K562 (cell line): ENCODE measurements at regions not wholly inside any gene's neighbourhood (a gene's known extent, or its start where the extent isn't known, plus 50 kb on each side); places are given as distances from the start of the nearest gene placed in this dataset.

ENCODE experiments used
- ATAC-seq: fragments of 200-7000 bp; cut with Tn5 transposase; 3 replicates; pipeline ENCODE4 v1.9.1; 2020; ENCODE audit warnings: moderate library complexity
- BruUV-seq: library from RNA; stranded (reverse); fragments of 400-500 nt; replicated peaks from 2 replicates; lab custom pipeline; 2021; lab: Mats Ljungman, UMichigan
- CTCF ChIA-PET: fragments of 300-600 bp; formaldehyde crosslinking; extraction: SDS; loops from one replicate; lab custom pipeline; 2021; ENCODE audit warnings: low intra/inter-chr PET ratio; lab: Yijun Ruan, JAX
- POLR2A ChIA-PET: fragments of 300-600, 350-650 bp; sonication (Branson Sonifier 250); formaldehyde crosslinking; extraction: SDS; loops from one replicate; lab custom pipeline; 2021; ENCODE audit warnings: antibody characterized with exemption, inconsistent platforms; lab: Yijun Ruan, JAX
- DNase-seq, 4 experiments: peaks; one replicate each; pipeline versions ENCODE4 v3.0.0 to v3.0.0-alpha.2; 2011 to 2018; ENCODE audit warnings: low spot score in 3 of 4, mixed read lengths in 3 of 4; ENCODE audit errors: extremely low read depth in 1 of 4
- FAIRE-seq: peaks from 2 replicates; lab custom pipeline; 2011; peaks lifted over from hg19 to GRCh38; lab: Jason Lieb, UNC
- H2AFZ ChIP-seq: 2 replicates; pipeline ENCODE4 v1.6.0; 2011; ENCODE audit warnings: low read depth, low read length, control low read depth, inconsistent platforms
- H3K27ac ChIP-seq: fragments of 200-600 bp; 3 replicates; pipeline ENCODE4 v1.8.0; 2011; ENCODE audit warnings: low read depth, mild to moderate bottlenecking, control low read depth, inconsistent platforms, low read length, moderate library complexity, mixed read lengths; ENCODE audit errors: extremely low read depth
- H3K27me3 ChIP-seq, 2 experiments: fragments of 300-600 bp in 1 of 2; 2 replicates in 1 of 2; 3 replicates in 1 of 2; pipeline versions ENCODE4 v1.6.0 to v1.8.0; 2011; ENCODE audit warnings: inconsistent platforms in 2 of 2, low read length in 2 of 2, mild to moderate bottlenecking in 1 of 2, mixed read lengths in 1 of 2, moderate library complexity in 1 of 2; ENCODE audit not compliant: control insufficient read depth in 2 of 2, insufficient read depth in 2 of 2
- H3K36me3 ChIP-seq: fragments of 300-600 bp; 3 replicates; pipeline ENCODE4 v1.8.0; 2011; ENCODE audit warnings: mild to moderate bottlenecking, low read length, inconsistent platforms; ENCODE audit not compliant: control insufficient read depth, insufficient read depth
- H3K4me1 ChIP-seq, 2 experiments: fragments of 200-600 bp in 1 of 2; replicated peaks in 1 of 2; 2 replicates in 1 of 2; 3 replicates in 1 of 2; pipeline versions ENCODE4 v1.5.1 to v1.8.0; 2011; ENCODE audit warnings: inconsistent platforms in 2 of 2, low read length in 2 of 2, mild to moderate bottlenecking in 1 of 2, mixed read lengths in 1 of 2, moderate library complexity in 1 of 2; ENCODE audit not compliant: control insufficient read depth in 2 of 2, insufficient read depth in 2 of 2
- H3K4me2 ChIP-seq: 2 replicates; pipeline ENCODE4 v1.6.1; 2011; ENCODE audit warnings: low read length, control low read depth, inconsistent platforms, mixed read lengths; ENCODE audit not compliant: insufficient read depth
- H3K4me3 ChIP-seq: fragments of 200-600 bp; sonication (generic), shearing (Covaris generic); 2 replicates; pipeline ENCODE4 v1.5.1; 2016; ENCODE audit warnings: control low read depth, inconsistent platforms
- H3K79me2 ChIP-seq: fragments of 200-600 bp; 3 replicates; pipeline ENCODE4 v1.8.0; 2011; ENCODE audit warnings: low read length, inconsistent platforms; ENCODE audit not compliant: control insufficient read depth, insufficient read depth
- H3K9ac ChIP-seq, 2 experiments: 2 replicates each; pipeline versions ENCODE4 v1.6.0 to v1.6.1; 2011; ENCODE audit warnings: low read depth in 2 of 2, low read length in 2 of 2, control low read depth in 1 of 2, inconsistent platforms in 1 of 2, mild to moderate bottlenecking in 1 of 2, mixed read lengths in 1 of 2; ENCODE audit not compliant: insufficient read depth in 1 of 2
- H3K9me1 ChIP-seq: one replicate; pipeline ENCODE4 v1.6.0; 2011; ENCODE audit warnings: inconsistent platforms, mild to moderate bottlenecking, low read length, moderate library complexity; ENCODE audit not compliant: control insufficient read depth, insufficient read depth
- H3K9me3 ChIP-seq: replicated peaks from 2 replicates; pipeline ENCODE4 v1.5.1; 2011; ENCODE audit warnings: low read depth, low read length, inconsistent platforms; ENCODE audit not compliant: control insufficient read depth, insufficient read depth
- H4K20me1 ChIP-seq: replicated peaks from 2 replicates; pipeline ENCODE4 v1.6.1; 2011; ENCODE audit warnings: low read length, inconsistent platforms, mixed read lengths; ENCODE audit not compliant: control insufficient read depth, insufficient read depth
- CBFB ChIP-seq: sonication (generic); formaldehyde crosslinking; IDR thresholded peaks from 2 replicates; pipeline ENCODE4 v1.4.0; 2020; ENCODE audit warnings: mild to moderate bottlenecking, missing genetic modification reagents
- CEBPZ ChIP-seq: fragments of 150-350 bp; IDR thresholded peaks from 2 replicates; pipeline ENCODE4 v1.6.1; 2014; ENCODE audit warnings: low read depth, mild to moderate bottlenecking, low read length, borderline replicate concordance
- CSDE1 ChIP-seq, 2 experiments: fragments of 450-650 bp; IDR thresholded peaks; 2 replicates each; pipeline ENCODE4 v1.6.1; 2016; ENCODE audit warnings: mild to moderate bottlenecking in 1 of 2
- E2F3 ChIP-seq: fragments of 250-450 bp; sonication (Bioruptor Pico); IDR thresholded peaks from 2 replicates; pipeline ENCODE4 v1.4.0; 2020; ENCODE audit warnings: mild to moderate bottlenecking
- FOXO4 ChIP-seq: fragments of 450-650 bp; formaldehyde crosslinking; IDR thresholded peaks from 2 replicates; pipeline ENCODE4 v1.4.0; 2020; ENCODE audit warnings: mild to moderate bottlenecking, moderate library complexity
- GABPB2 ChIP-seq: fragments of 250-450 bp; sonication (Bioruptor Pico); conservative IDR thresholded peaks from 2 replicates; pipeline ENCODE4 v1.5.1; 2021; ENCODE audit warnings: mild to moderate bottlenecking
- ID3 ChIP-seq, 2 experiments: fragments of 250-450 bp in 1 of 2; fragments of 450-650 bp in 1 of 2; sonication (Bioruptor Pico) in 1 of 2; IDR thresholded peaks; 2 replicates each; pipeline versions ENCODE4 v1.6.1 to v1.8.0; 2016 to 2021; ENCODE audit warnings: mild to moderate bottlenecking in 2 of 2, moderate library complexity in 2 of 2, missing compliant biosample characterization in 1 of 2, missing genetic modification characterization in 1 of 2
- MAFF ChIP-seq: IDR thresholded peaks from 2 replicates; pipeline ENCODE4 v1.6.1; 2012; ENCODE audit warnings: low read length, improper control_type of control experiment
- NR2C2 ChIP-seq, 2 experiments: fragments of 200-800 bp in 1 of 2; sonication (Bioruptor generic) in 1 of 2; sonication (generic) in 1 of 2; formaldehyde crosslinking in 1 of 2; IDR thresholded peaks; 2 replicates each; pipeline versions ENCODE4 v1.6.1 to v1.8.0; 2016 to 2022; ENCODE audit warnings: mild to moderate bottlenecking in 1 of 2, missing compliant biosample characterization in 1 of 2, missing genetic modification characterization in 1 of 2, missing genetic modification reagents in 1 of 2
- PPARD ChIP-seq: fragments of 250-450 bp; sonication (Bioruptor Pico); IDR thresholded peaks from 2 replicates; pipeline ENCODE4 v1.8.0; 2022; ENCODE audit warnings: inconsistent platforms, mild to moderate bottlenecking, moderate library complexity
- RAD21 ChIP-seq, 2 experiments: fragments of 250-450 bp in 1 of 2; fragments of 450-650 bp in 1 of 2; sonication (Bioruptor Pico) in 1 of 2; formaldehyde crosslinking in 1 of 2; IDR thresholded peaks in 1 of 2; conservative IDR thresholded peaks in 1 of 2; 2 replicates each; pipeline versions ENCODE4 v1.4.0 to v1.8.0; 2020 to 2022; ENCODE audit warnings: mild to moderate bottlenecking in 2 of 2, moderate library complexity in 1 of 2
- RBM39 ChIP-seq: fragments of 200-400 bp; formaldehyde crosslinking; optimal IDR thresholded peaks from 2 replicates; pipeline ENCODE3; 2018; ENCODE audit warnings: low read depth, low read length
- RHOXF2B ChIP-seq: fragments of 250-450 bp; sonication (Bioruptor Pico); conservative IDR thresholded peaks from 2 replicates; pipeline ENCODE4 v1.5.1; 2021
- RUNX1 ChIP-seq: sonication (generic); IDR thresholded peaks from 2 replicates; pipeline ENCODE4 v1.6.1; 2016; ENCODE audit warnings: antibody characterized with exemption, low read depth
- THAP7 ChIP-seq: fragments of 250-450 bp; sonication (Bioruptor Pico); IDR thresholded peaks from 2 replicates; pipeline ENCODE4 v1.5.0; 2021
- ZFPM2 ChIP-seq: fragments of 250-450 bp; sonication (Bioruptor Pico); IDR thresholded peaks from 2 replicates; pipeline ENCODE4 v1.5.1; 2022; ENCODE audit warnings: mild to moderate bottlenecking
- WGBS: fragments of 100-300 bp; shearing (Covaris generic); methylation state at CpG from one replicate; pipeline ENCODE4 v1.1.6; 2016; ENCODE audit warnings: low coverage, mixed read lengths; ENCODE audit not compliant: insufficient coverage; ENCODE audit errors: missing lambda C conversion rate; 5-methylcytosine and 5-hydroxymethylcytosine counted together
- in situ Hi-C: fragments of 300-500 bp; cut with MboI; formaldehyde crosslinking; loops from 4 replicates; pipeline ENCODE4 v1.15.0; 2018; ENCODE audit warnings: inconsistent platforms, mixed read lengths
- intact Hi-C: fragments of 100-400 bp; cut with micrococcal nuclease; formaldehyde crosslinking; loops from 2 replicates; pipeline ENCODE4 v1.14.2; 2022

GRCh38 chr11:91773090-91773489, 451.5 kb upstream of the FAT3 start (continued):
- TF ChIP-seq THAP7 (CRISPR knock-in tag), result no peak
- peak; percentile 58 to 92 for TF ChIP-seq RAD21 (CRISPR knock-in tag; conservative IDR thresholded peaks at IDR 0.05 in 1 of 2, IDR thresholded peaks at IDR 0.05 in 1 of 2)
- no peak for TF ChIP-seq PPARD (CRISPR knock-in tag)

GRCh38 chr11:91771961-91772360, 452.7 kb upstream of the FAT3 start:
- Histone ChIP-seq H3K9me1 (no peaks in the 10 kb centered on the region), H3K4me1 (no peaks in the 10 kb centered on the region), H3K36me3 (no peaks in the 10 kb centered on the region), H3K27me3 (no peaks in the 10 kb centered on the region), H3K4me3 (no peak overlapping the region), H3K4me2 (no peak overlapping the region), H3K9me3 (no peaks in the 10 kb centered on the region), H3K27ac (no peak overlapping the region), H2AFZ (no peak overlapping the region), H3K9ac (no peak overlapping the region), H4K20me1 (no peaks in the 10 kb centered on the region), H3K79me2 (no peaks in the 10 kb centered on the region)
- ChIA-PET CTCF (no interaction called here), POLR2A (no interaction called here)
- ATAC-seq (no peak), FAIRE-seq (no peak), DNase-seq (no peak)
- BruUV-seq, result no TSS peak
- in situ Hi-C loops, result no loop called here
- intact Hi-C loops, result no loop called here
- 0% methylated on average over 1 of the region's 1 CpG for WGBS
- TF ChIP-seq MAFF (no peak), CSDE1 (IDR thresholded peaks at IDR 0.05) (no peak), RBM39 (no peak), ZFPM2 (CRISPR knock-in tag) (no peak), NR2C2 (CRISPR knock-in tag; IDR thresholded peaks at IDR 0.05) (no peak), NR2C2 (tag; IDR thresholded peaks at IDR 0.05) (no peak), RUNX1 (no peak), CBFB (CRISPR knock-in tag) (no peak), FOXO4 (CRISPR knock-in tag) (no peak), ID3 (CRISPR knock-in tag; IDR thresholded peaks at IDR 0.05) (no peak), ID3 (tag; IDR thresholded peaks at IDR 0.05) (no peak), E2F3 (no peak), GABPB2 (CRISPR knock-in tag) (no peak), RHOXF2B (no peak), CEBPZ (no peak)
